Cardiac muscle cell (in vitro differentiated cells and primary cell): ENCODE measurements at regions not wholly inside any gene's neighbourhood (a gene's known extent, or its start where the extent isn't known, plus 50 kb on each side); places are given as distances from the start of the nearest gene placed in this dataset.

ENCODE experiments used
- DNase-seq, 2 donors: peaks; one replicate each; pipeline versions ENCODE4 v3.0.0 to v3.0.0-alpha.2; 2010 to 2017; ENCODE audit warnings: low read depth in 1 of 2, low spot score in 1 of 2
- H3K27ac ChIP-seq: fragments of 200-600 bp; sonication (generic); 2 replicates; pipeline ENCODE4 v1.5.1; 2016
- H3K27me3 ChIP-seq: fragments of 200-600 bp; sonication (generic); 2 replicates; pipeline ENCODE4 v1.6.0; 2016; ENCODE audit warnings: control low read depth
- H3K36me3 ChIP-seq: fragments of 200-600 bp; sonication (generic); 2 replicates; pipeline ENCODE4 v1.5.1; 2016; ENCODE audit warnings: control low read depth
- H3K4me1 ChIP-seq: fragments of 200-600 bp; sonication (generic); 2 replicates; pipeline ENCODE4 v1.8.1; 2017; ENCODE audit warnings: low read depth, mild to moderate bottlenecking, mixed run types
- H3K4me3 ChIP-seq: fragments of 200-600 bp; sonication (generic); 2 replicates; pipeline ENCODE4 v1.5.1; 2016; ENCODE audit warnings: mild to moderate bottlenecking
- H3K9me3 ChIP-seq: fragments of 200-600 bp; sonication (generic); 2 replicates; pipeline ENCODE4 v1.5.1; 2017; ENCODE audit warnings: low read depth, mild to moderate bottlenecking, control low read depth
- TF ChIP-seq, protein P1 (sequence below): IDR thresholded peaks from 2 replicates; pipeline ENCODE4 v1.5.1; 2012; ENCODE audit warnings: low read depth, mild to moderate bottlenecking, low read length

DNA sequence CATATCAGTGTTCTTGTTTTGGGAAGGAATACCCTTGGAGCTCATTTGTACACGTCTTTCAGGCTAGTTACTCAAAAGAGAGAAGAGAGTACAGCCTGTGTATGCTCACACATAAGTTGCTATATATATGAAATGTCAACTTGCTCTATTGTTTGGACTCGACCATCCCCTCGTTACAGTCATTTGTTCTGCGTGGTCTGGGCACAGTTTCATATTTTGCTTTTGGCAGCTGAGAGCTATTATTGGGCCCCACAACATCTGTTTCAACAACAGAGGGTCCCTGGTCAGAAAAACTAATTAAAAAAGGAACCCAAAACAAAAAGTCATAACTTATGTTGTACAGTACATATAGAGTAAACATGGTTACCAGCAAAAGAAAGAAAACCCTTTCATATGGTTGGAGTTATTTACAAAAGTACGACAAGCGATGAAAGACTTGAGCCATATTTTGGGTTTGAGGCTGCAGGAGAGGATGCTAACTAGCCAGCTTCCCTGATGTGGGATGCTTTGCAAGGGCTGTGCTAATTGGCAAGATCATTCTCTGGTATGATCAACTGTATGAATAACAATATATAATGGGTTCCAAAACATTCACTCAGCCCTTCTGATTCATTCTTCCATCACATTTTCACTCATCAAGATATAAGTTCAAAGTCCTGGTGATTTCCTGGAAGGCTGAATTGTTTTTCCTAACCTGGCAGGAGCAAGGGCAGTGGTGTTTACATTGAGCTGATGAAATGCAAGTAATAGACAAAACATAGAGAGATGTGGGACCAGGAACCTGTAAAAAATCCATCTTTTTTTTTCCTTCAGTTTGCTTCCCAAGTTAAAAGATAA is 137.9 kb downstream of the RPS12 start:
- Histone ChIP-seq H3K36me3 (no peaks in the 10 kb centered on the region), H3K4me3 (no peak overlapping the region), H3K27me3 (no peaks in the 10 kb centered on the region), H3K4me1 (no peaks in the 10 kb centered on the region), H3K9me3 (no peaks in the 10 kb centered on the region), H3K27ac (no peak overlapping the region)
- no peak for DNase-seq
- TF ChIP-seq, protein P1, sequence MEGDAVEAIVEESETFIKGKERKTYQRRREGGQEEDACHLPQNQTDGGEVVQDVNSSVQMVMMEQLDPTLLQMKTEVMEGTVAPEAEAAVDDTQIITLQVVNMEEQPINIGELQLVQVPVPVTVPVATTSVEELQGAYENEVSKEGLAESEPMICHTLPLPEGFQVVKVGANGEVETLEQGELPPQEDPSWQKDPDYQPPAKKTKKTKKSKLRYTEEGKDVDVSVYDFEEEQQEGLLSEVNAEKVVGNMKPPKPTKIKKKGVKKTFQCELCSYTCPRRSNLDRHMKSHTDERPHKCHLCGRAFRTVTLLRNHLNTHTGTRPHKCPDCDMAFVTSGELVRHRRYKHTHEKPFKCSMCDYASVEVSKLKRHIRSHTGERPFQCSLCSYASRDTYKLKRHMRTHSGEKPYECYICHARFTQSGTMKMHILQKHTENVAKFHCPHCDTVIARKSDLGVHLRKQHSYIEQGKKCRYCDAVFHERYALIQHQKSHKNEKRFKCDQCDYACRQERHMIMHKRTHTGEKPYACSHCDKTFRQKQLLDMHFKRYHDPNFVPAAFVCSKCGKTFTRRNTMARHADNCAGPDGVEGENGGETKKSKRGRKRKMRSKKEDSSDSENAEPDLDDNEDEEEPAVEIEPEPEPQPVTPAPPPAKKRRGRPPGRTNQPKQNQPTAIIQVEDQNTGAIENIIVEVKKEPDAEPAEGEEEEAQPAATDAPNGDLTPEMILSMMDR, result no peak

DNA sequence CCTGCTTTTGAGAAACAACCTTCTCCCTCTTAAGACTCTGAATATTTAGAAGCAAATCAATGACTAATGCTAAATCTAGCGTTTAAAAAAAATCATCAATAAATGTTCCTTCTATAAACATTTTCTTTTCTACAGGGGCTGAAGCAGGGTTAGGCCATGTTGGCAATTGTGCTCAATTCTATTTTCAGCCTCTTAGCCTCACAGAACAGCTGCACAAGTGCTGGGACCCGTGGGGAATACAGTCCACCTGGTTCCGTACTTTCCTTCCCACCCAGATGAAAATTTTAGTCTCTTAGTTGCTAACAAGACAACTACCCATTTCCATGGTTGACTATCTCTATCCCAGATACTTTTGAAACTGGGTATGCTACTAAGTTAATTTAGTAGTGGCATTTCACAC is 138.6 kb downstream of the RPS12 start:
- Histone ChIP-seq H3K4me1 (no peaks in the 10 kb centered on the region), H3K4me3 (no peak overlapping the region), H3K9me3 (no peaks in the 10 kb centered on the region), H3K36me3 (no peaks in the 10 kb centered on the region), H3K27me3 (no peaks in the 10 kb centered on the region), H3K27ac (no peak overlapping the region)
- DNase-seq, result no peak
- TF ChIP-seq, protein P1, result no peak

DNA sequence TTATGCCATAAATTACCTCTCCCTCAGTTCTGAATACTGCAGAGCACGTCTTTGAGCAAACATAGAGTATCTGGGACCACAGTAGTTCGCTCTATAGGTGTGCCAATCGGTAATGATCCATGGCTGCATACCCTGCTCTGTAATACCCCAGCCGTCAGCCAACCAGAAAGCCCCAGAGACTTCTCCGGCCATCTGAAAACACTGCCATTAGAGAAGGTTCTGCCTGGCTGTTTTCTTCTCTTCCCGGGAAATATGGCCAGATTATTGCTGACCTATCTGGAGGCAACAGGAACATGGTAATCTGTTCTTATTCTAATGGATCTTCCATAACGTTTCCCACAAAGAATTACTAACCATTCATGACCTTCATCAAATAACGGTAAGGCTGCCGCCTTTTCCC is 139.9 kb downstream of the RPS12 start:
- Histone ChIP-seq H3K9me3 (no peaks in the 10 kb centered on the region), H3K4me3 (no peak overlapping the region), H3K4me1 (no peaks in the 10 kb centered on the region), H3K27ac (no peak overlapping the region), H3K36me3 (no peaks in the 10 kb centered on the region), H3K27me3 (no peaks in the 10 kb centered on the region)
- DNase-seq, result no peak
- TF ChIP-seq, protein P1, result no peak

DNA sequence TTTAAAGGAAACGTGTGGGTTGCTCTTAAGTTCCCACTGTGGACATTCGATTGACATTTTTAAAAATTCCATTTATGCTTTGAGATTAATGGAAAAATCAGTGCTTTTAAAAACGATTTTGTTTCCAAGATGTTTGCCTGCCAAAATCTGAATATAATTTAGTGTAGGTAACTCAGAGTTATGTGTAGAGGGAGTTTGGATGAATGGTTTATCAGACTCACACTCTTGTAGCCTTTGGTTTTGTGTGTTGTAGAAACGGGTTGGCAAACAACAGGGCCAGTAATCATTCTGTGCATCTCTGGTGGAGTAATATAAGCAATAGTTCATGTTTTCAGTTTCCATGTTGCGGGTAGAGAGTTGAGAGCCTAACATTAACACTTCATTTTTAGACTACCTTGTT is 140.6 kb downstream of the RPS12 start:
- no peaks in the 10 kb centered on the region for H3K27me3 ChIP-seq
- no peak overlapping the region for H3K4me3 ChIP-seq
- no peak overlapping the region for H3K27ac ChIP-seq
- DNase-seq, result no peak
- H3K4me1 ChIP-seq, result no peaks in the 10 kb centered on the region
- TF ChIP-seq, protein P1, result no peak
- no peaks in the 10 kb centered on the region for H3K9me3 ChIP-seq
- H3K36me3 ChIP-seq, result no peaks in the 10 kb centered on the region

DNA sequence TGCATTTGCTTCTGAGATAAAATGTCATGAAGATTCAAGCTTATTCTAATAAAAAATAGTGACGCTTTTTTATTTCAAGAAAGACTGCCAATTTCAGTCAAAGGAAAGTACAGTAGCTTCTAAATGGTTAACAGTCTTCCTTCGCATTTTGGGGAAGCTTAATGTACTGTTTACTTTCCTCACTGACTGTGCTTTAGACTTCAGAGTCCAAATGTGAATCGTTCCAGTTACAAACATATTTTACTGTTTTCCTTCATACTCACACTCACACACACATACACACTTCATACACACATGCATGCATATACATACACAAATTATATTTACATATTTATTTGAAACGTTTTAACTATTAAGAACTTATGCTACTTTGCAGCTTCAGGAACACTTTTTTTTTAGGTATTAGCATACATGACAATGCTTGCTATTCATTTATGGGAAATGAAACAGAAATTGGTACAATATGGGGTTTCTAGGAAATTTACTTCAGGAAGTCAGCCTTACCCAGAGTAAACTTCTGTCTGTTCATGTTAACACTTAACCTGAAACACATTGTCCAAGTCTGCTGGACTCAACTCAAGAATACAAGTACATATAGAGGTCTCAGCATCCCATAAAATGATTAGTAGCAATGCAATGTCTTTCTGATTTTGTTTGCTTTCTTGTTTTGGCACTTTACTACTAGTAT is 145.4 kb downstream of the RPS12 start:
- no peak overlapping the region for H3K4me3 ChIP-seq

More for the DNA sequence above, 145.4 kb downstream of the RPS12 start:
- H3K4me1 ChIP-seq, result no peaks in the 10 kb centered on the region
- no peaks in the 10 kb centered on the region for H3K9me3 ChIP-seq
- H3K27me3 ChIP-seq, result peaks cover 3% of the 10 kb centered on the region
- TF ChIP-seq, protein P1, result no peak
- no peak overlapping the region for H3K27ac ChIP-seq
- H3K36me3 ChIP-seq, result no peaks in the 10 kb centered on the region
- no peak for DNase-seq
